ENCODE measurements at regions not wholly inside any gene's neighbourhood (a gene's known extent, or its start where the extent isn't known, plus 50 kb on each side); places are given as distances from the start of the nearest gene placed in this dataset.

DNA sequence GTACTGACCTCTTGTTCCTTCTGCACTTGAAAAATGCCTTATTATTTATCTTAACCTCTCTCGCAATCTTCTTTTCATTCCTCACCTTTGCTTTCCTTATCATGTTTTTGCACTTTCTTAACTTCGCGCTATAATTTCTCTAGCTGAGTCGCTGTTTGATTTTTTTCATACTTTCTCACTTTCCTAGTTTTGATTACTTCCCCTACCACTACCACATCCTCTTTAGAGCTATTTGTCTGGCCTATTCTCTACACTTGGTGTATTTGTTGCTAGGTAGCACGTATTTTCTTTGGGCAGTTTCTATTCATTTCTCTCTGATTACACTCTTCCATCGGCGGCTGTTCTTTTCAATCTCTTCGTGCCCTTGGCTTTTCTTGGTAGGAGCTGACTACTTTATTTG is 611.8 kb downstream of the BNC2 start:
- Histone ChIP-seq H3K27me3 (ENCODE audit: insufficient read depth, low read length) (no peaks in the 10 kb centered on the region), H3K4me3 (ENCODE audit: low read depth, low read length, poor library complexity, severe bottlenecking) (no peak overlapping the region), H3K36me3 (ENCODE audit: insufficient read depth, low read length) (no peaks in the 10 kb centered on the region), H4K20me1 (ENCODE audit: insufficient read depth, low read length) (no peaks in the 10 kb centered on the region), H3F3A (ENCODE audit: insufficient read depth, low read length) (no peaks in the 10 kb centered on the region), H3K4me1 (ENCODE audit: insufficient read depth, low read length, severe bottlenecking) (no peaks in the 10 kb centered on the region), H3K9me3 (ENCODE audit: low read length) (no peaks in the 10 kb centered on the region), H3K9me2 (ENCODE audit: low read depth, low read length) (no peaks in the 10 kb centered on the region), H3K27ac (ENCODE audit: low read depth, low read length, poor library complexity, severe bottlenecking) (no peak overlapping the region), H3K9ac (ENCODE audit: low read length) (no peak overlapping the region), H3K79me2 (ENCODE audit: insufficient read depth, low read length) (no peaks in the 10 kb centered on the region), H2AFZ (ENCODE audit: low read length) (no peak overlapping the region), H3K4me2 (ENCODE audit: low read length) (no peak overlapping the region)
- TF ChIP-seq CTCF (IDR thresholded peaks at IDR 0.05; ENCODE audit: low read length) (no peak), EZH2 (IDR thresholded peaks at IDR 0.05; ENCODE audit: borderline replicate concordance, low read length) (no peak)

GRCh38 chr9:16262477-16263261 is 607.8 kb downstream of the BNC2 start:
- Histone ChIP-seq H3K27me3 (ENCODE audit: insufficient read depth, low read length) (no peaks in the 10 kb centered on the region), H3K9me3 (ENCODE audit: low read length) (no peaks in the 10 kb centered on the region), H3K4me1 (ENCODE audit: insufficient read depth, low read length, severe bottlenecking) (no peaks in the 10 kb centered on the region), H3K4me3 (ENCODE audit: low read depth, low read length, poor library complexity, severe bottlenecking) (no peak overlapping the region), H3K4me2 (ENCODE audit: low read length) (no peak overlapping the region), H3K9ac (ENCODE audit: low read length) (no peak overlapping the region), H3K79me2 (ENCODE audit: insufficient read depth, low read length) (no peaks in the 10 kb centered on the region), H3K9me2 (ENCODE audit: low read depth, low read length) (no peaks in the 10 kb centered on the region), H2AFZ (ENCODE audit: low read length) (no peak overlapping the region), H4K20me1 (ENCODE audit: insufficient read depth, low read length) (no peaks in the 10 kb centered on the region), H3K36me3 (ENCODE audit: insufficient read depth, low read length) (no peaks in the 10 kb centered on the region), H3K27ac (ENCODE audit: low read depth, low read length, poor library complexity, severe bottlenecking) (no peak overlapping the region), H3F3A (ENCODE audit: insufficient read depth, low read length) (no peaks in the 10 kb centered on the region)
- TF ChIP-seq CTCF (IDR thresholded peaks at IDR 0.05; ENCODE audit: low read length) (no peak), EZH2 (IDR thresholded peaks at IDR 0.05; ENCODE audit: borderline replicate concordance, low read length) (no peak)

DNA sequence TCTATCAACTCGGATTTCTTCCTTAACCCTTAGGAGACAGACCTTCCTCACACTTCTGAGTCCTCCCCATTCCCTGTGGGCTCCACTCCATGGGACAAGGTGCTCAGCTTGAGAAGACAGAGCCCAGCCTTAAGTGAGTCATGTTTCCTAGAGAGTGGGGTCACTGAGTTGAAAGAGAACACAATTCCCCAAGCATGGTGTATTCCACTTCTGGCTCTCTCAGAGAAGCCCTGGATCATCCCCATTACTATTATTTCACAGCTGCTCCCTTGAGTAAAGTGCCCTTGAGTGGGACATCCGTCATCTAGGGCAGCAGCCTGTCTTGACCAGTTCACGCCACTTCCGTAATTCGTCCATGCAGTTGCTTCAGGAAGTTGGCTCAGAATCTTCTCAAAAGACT is 604.8 kb downstream of the BNC2 start:
- Histone ChIP-seq H3K4me1 (ENCODE audit: insufficient read depth, low read length, severe bottlenecking) (no peaks in the 10 kb centered on the region), H3K4me2 (ENCODE audit: low read length) (no peak overlapping the region), H3K4me3 (ENCODE audit: low read depth, low read length, poor library complexity, severe bottlenecking) (no peak overlapping the region)

More for the DNA sequence above, 604.8 kb downstream of the BNC2 start:
- Histone ChIP-seq H3K27me3 (ENCODE audit: insufficient read depth, low read length) (no peaks in the 10 kb centered on the region), H3K36me3 (ENCODE audit: insufficient read depth, low read length) (no peaks in the 10 kb centered on the region), H3F3A (ENCODE audit: insufficient read depth, low read length) (no peaks in the 10 kb centered on the region), H4K20me1 (ENCODE audit: insufficient read depth, low read length) (no peaks in the 10 kb centered on the region), H3K9me3 (ENCODE audit: low read length) (no peaks in the 10 kb centered on the region), H2AFZ (ENCODE audit: low read length) (no peak overlapping the region), H3K79me2 (ENCODE audit: insufficient read depth, low read length) (no peaks in the 10 kb centered on the region), H3K9me2 (ENCODE audit: low read depth, low read length) (no peaks in the 10 kb centered on the region), H3K27ac (ENCODE audit: low read depth, low read length, poor library complexity, severe bottlenecking) (no peak overlapping the region), H3K9ac (ENCODE audit: low read length) (no peak overlapping the region)
- TF ChIP-seq CTCF (IDR thresholded peaks at IDR 0.05; ENCODE audit: low read length) (no peak), EZH2 (IDR thresholded peaks at IDR 0.05; ENCODE audit: borderline replicate concordance, low read length) (no peak)

Data from OCI-LY1 (cell line).